ENCODE measurements at regions not wholly inside any gene's neighbourhood (a gene's known extent, or its start where the extent isn't known, plus 50 kb on each side); places are given as distances from the start of the nearest gene placed in this dataset.

DNA sequence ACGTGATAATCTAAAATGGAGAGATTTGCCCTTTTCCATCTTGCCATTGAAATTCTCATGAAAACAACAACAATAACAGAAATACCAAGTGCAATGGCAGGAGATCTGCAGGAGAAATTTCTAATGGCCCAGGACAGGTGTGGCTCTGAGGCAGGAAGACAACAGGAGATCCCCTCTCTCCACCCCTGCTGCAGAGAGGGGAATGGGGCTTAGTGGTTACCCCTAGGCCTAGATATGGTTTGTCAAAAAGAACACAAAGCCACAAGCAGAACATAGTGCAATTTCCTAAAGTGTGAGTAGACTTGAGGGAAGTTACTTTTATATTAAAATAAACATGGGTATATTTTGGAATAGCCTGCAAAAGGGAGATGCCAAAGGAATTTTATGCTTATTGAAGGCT is 369.5 kb downstream of the KCNRG start:
- Histone ChIP-seq H3K36me3 (no peaks in the 10 kb centered on the region), H3K27ac (no peak overlapping the region), H3K4me3 (no peak overlapping the region), H3K27me3 (no peaks in the 10 kb centered on the region), H3K4me1 (peaks cover 0 to 3% of the 10 kb centered on the region in 2 donors), H3K9me3 (peaks cover 0 to 7% of the 10 kb centered on the region in 2 donors)
- no peak for ATAC-seq
- no peak for TF ChIP-seq CTCF (IDR thresholded peaks at IDR 0.05)
- DNase-seq: no peak
- intact Hi-C loops (cut with DNase I): no loop called here

GRCh38 chr13:50386541-50387050 is 371.4 kb downstream of the KCNRG start:
- TF ChIP-seq CTCF (IDR thresholded peaks at IDR 0.05): no peak
- intact Hi-C loops (cut with DNase I): no loop called here
- Histone ChIP-seq H3K4me1 (peaks cover 0 to 3% of the 10 kb centered on the region in 2 donors), H3K27ac (peak overlapping the region; percentile 28 to 71), H3K9me3 (no peaks in the 10 kb centered on the region), H3K36me3 (no peaks in the 10 kb centered on the region), H3K27me3 (no peaks in the 10 kb centered on the region), H3K4me3 (no peak overlapping the region)
- DNase-seq (peak in 2 of 4 donors; percentile 63 to 75), ATAC-seq (peak; percentile 82)

DNA sequence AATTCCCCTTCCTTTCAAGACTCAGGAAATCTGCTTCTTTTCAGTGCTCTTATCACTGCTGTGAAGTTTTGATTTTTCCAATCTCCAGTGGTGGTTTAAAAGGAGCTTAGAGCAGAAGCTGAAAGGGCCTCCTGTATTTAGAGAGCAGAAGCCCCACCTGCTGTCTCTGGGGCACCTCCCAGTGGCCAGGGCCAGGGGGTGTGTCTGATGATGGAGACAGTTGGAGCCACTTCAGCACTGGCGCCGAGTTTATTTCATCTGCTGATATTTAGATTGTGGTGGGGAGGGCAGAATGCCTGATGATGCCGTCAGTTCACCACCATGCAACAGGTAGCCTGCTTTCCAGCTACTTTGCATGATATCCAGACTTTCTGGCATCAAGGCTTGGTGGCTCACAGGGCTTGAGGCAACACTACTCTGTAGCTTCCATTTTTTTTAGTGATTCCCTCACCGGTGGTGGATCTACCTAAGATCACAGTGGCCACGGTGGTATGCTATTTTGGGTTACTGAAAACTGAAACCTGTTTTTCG is 371.9 kb downstream of the KCNRG start:
- Histone ChIP-seq H3K4me3 (no peak overlapping the region), H3K36me3 (no peaks in the 10 kb centered on the region), H3K9me3 (no peaks in the 10 kb centered on the region), H3K27ac (peak overlapping the region; percentile 28 to 71), H3K4me1 (peaks cover 0 to 3% of the 10 kb centered on the region in 2 donors), H3K27me3 (no peaks in the 10 kb centered on the region)
- no peak for TF ChIP-seq CTCF (IDR thresholded peaks at IDR 0.05)
- intact Hi-C loops (cut with DNase I): no loop called here
- DNase-seq (peak in 3 of 4 donors; percentile 48 to 81 (median 59)), ATAC-seq (peak; percentile 94)

DNA sequence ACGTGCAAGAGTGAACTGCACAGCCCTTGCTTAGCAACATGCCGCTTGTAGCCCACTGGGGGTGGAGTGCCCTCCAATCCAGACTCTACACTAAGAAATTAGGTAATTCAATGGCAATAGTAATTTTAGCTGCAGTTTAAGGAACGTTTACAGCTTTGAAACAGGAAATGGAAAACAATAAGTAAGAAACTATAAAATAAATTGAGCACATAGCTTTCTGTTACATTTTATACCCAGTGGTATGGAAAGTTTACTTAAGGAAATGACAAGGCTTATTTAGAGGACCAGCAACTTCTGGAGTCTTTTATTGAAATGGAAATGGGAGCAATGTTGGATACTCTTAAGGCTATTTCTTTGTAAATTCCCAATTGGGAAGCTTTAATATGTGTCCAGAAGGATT is 373.2 kb downstream of the KCNRG start:
- H3K4me1 ChIP-seq: peaks cover 0 to 7% of the 10 kb centered on the region in 2 donors
- H3K27me3 ChIP-seq: no peaks in the 10 kb centered on the region
- H3K27ac ChIP-seq: no peak overlapping the region
- H3K36me3 ChIP-seq: no peaks in the 10 kb centered on the region
- no peak for TF ChIP-seq CTCF (IDR thresholded peaks at IDR 0.05)
- H3K9me3 ChIP-seq: no peaks in the 10 kb centered on the region
- no peak for ATAC-seq
- H3K4me3 ChIP-seq: no peak overlapping the region
- no peak for DNase-seq
- intact Hi-C loops (cut with DNase I): no loop called here

DNA sequence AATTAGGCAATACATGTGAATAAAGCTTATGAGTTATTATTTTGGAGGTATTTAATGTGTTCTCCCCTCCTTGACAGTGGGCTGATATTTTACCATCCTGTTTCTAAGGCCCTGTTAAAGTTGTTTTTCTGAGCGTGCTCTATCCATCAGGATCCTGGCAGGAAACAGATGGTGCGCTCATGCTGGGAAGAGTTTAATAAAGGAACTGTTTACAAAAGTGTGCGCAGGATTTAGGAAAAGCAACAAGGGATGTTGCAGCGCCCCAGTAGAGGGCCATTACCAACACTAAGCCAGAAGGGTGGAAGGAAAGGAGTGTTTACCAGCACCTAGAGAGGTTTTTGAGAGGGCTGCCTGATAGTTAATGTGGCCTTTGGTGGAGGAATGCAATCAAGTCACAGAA is 374.5 kb downstream of the KCNRG start:
- TF ChIP-seq CTCF (IDR thresholded peaks at IDR 0.05): no peak
- Histone ChIP-seq H3K4me1 (peaks cover 0 to 9% of the 10 kb centered on the region in 2 donors), H3K9me3 (no peaks in the 10 kb centered on the region), H3K27me3 (no peaks in the 10 kb centered on the region), H3K4me3 (no peak overlapping the region), H3K36me3 (no peaks in the 10 kb centered on the region), H3K27ac (peak overlapping the region in 1 of 2 donors; percentile 35)
- ATAC-seq (peak; percentile 25), DNase-seq (peak in 1 of 4 donors; percentile 46)
- intact Hi-C loops (cut with DNase I): no loop called here

All from left lung (tissue), 4 donors.